ENCODE measurements at regions not wholly inside any gene's neighbourhood (a gene's known extent, or its start where the extent isn't known, plus 50 kb on each side); places are given as distances from the start of the nearest gene placed in this dataset.

DNA sequence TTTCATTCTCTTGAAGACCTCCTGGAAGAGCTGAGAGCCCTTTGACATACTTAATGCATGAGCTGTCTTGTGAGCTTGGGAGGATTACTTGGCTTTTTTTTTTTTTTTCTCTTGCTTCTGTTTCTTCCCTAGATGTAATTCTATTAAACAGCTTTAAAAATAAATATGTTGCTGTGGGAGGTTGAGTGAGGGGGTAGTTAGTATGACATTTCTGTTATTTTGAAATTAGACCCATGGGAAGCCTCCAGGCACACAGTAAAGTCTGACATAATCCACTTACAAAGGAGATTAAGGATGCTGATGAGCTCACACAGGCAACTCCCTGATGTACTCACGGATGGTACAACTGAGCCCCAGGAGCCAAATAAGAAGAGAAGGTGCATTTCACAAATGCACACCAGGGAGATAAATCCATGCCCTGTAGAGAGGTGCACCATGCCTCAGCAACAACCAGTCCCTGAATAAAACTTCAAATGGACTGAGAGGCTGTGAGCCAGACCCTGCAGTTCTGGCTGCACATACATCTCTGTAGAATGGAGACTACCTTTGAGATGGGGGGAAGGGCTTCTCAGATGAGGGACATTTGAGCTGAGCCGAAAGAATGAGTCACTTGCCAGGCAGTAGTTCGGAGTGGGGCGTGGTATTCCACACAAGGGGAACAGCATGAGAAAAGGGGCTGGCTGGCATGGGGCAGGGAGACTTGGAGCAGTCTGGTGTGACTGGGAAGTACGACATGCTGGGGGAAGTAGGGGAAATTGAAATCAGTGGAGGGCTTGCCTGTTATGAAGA lies 68.7 kb downstream of the ACTL7B start:
- TF ChIP-seq CTCF (conservative IDR thresholded peaks at IDR 0.05), result no peak
- no peak overlapping the region for H3K27ac ChIP-seq

- no peak for TF ChIP-seq CTCF (conservative IDR thresholded peaks at IDR 0.05)
- no peak overlapping the region for H3K27ac ChIP-seq
Measured at GRCh38 chr9:108786322-108786721, 69.5 kb downstream of the ACTL7B start.

DNA sequence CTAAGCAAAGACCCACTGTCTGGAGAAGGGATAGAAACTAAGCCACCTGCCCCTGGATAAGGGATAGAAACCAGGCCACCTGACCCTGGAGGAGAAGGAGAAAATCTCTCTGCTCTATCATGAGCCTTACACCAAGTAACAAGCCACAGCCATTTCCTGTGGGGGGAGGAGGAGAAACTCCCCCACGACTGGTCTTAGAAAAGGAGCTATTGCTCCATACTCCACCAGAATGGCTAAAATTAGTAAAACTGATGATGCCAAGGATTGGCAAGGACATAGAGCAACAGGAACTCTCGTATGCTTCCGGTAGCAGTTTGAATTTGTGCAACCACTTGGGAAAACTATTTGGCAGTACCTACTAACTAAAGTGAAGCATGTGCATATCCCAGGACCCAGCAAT lies 70.8 kb downstream of the ACTL7B start:
- no peak for TF ChIP-seq CTCF (conservative IDR thresholded peaks at IDR 0.05)
- H3K27ac ChIP-seq, result no peak overlapping the region

DNA sequence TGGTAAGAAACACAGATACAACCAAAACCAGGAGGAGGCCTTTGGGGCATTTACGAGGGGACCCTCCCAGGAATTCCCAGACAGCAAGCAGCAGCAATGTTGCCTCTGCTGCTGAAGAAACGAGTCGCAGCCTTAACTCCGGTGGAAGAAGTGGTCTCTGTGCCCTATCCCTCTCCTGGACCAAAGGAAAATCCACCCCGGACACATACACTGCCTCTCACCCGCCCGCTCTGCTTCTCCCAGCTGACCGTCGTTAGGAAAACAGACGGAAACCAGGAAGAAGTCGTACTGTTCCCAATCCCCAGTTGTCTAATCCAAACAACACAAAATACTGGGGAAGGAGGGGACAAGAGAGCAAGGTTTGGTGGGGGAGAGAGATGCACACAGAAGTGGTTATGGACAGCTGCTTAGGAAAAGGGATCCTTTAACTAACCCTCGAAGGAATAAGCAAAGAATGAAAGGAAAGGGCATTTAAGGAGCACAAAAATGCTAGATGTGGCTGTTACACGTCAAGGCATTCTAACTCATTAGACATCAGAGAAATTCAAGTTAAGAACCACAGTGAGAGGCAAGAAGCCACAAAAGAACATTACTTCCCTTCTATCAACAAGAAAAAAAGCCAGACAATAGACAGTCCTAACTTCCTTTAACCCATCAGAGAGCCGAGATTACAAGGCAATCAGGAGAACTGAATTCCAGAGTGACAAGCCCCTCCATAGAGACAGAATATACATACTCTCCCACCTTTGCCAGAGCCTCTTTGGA lies 71.9 kb downstream of the ACTL7B start:
- H3K27ac ChIP-seq, result no peak overlapping the region

GRCh38 chr9:108783326-108783725 lies 72.5 kb downstream of the ACTL7B start:
- H3K27ac ChIP-seq, result no peak overlapping the region
- TF ChIP-seq CTCF (conservative IDR thresholded peaks at IDR 0.05), result no peak

More for the DNA sequence above, 71.9 kb downstream of the ACTL7B start:
- no peak for TF ChIP-seq CTCF (conservative IDR thresholded peaks at IDR 0.05)

DNA sequence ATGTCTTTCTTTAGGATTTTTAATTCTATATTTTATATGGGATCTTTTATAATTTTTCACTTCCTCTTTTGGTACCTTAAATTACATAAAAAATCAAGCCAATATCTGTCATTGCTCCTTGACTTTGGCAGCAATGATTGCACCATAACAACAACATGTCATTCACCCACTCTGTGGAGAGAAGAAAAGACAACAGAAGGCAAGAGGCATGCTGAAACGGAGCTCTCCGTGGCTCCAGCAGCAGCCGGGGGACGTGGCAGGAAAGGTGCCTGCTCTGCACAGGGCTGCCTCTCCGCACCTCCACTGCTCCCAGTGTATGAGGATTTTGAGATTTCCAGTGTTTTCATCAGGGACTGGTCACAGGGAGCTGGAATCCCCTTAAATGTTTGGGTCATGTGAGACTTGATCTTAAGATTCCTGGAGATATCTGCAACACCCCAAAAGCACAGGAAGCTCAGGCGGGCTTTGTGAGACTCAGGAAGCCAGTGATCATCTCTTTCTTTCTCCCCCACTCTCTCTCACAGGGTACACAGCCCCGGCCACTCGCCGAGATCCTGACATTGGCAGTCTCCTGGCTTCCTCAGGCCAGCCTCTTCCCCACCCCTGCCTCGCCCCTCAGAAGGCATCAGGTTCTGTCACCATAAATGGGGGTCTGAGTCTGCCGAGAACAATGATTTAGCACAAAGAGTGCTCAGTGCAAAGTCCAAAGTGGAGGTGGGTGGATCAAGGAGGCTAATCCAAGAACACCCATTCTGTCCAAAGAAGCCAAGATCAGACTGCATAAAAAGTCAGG lies 74.6 kb downstream of the ACTL7B start:
- H3K27ac ChIP-seq, result no peak overlapping the region
- no peak for TF ChIP-seq CTCF (conservative IDR thresholded peaks at IDR 0.05)
